KMS-11 (cell line): ENCODE measurements at regions not wholly inside any gene's neighbourhood (a gene's known extent, or its start where the extent isn't known, plus 50 kb on each side); places are given as distances from the start of the nearest gene placed in this dataset.

Experiments
- H2AFZ ChIP-seq: fragments of 200-600 bp; sonication (generic); 2 replicates; pipeline ENCODE4 v1.6.1; 2016; ENCODE audit warnings: antibody characterized with exemption, mixed run types, low read depth
- H3K27ac ChIP-seq: fragments of 200-600 bp; sonication (generic); 2 replicates; pipeline ENCODE4 v1.6.1; 2016; ENCODE audit warnings: mild to moderate bottlenecking, mixed run types
- H3K27me3 ChIP-seq: fragments of 200-600 bp; sonication (generic); 2 replicates; pipeline ENCODE4 v1.6.1; 2017; ENCODE audit warnings: mild to moderate bottlenecking, low read depth, mixed run types, moderate library complexity; ENCODE audit not compliant: insufficient read depth
- H3K36me3 ChIP-seq: fragments of 200-600 bp; sonication (generic); 2 replicates; pipeline ENCODE4 v1.6.1; 2017; ENCODE audit warnings: mild to moderate bottlenecking, mixed run types; ENCODE audit not compliant: insufficient read depth
- H3K4me1 ChIP-seq: fragments of 200-600 bp; sonication (generic); 2 replicates; pipeline ENCODE4 v1.6.1; 2016; ENCODE audit warnings: mild to moderate bottlenecking, low read depth, mixed run types; ENCODE audit not compliant: poor library complexity, severe bottlenecking
- H3K4me2 ChIP-seq: fragments of 200-600 bp; sonication (generic); 2 replicates; pipeline ENCODE4 v1.7.0; 2016; ENCODE audit warnings: mild to moderate bottlenecking, mixed run types
- H3K4me3 ChIP-seq: fragments of 200-600 bp; sonication (generic); IDR thresholded peaks from 2 replicates; pipeline ENCODE4 v1.6.1; 2017; ENCODE audit warnings: low read depth, low read length, mixed read lengths; ENCODE audit not compliant: insufficient read depth
- H3K79me2 ChIP-seq: fragments of 200-600 bp; sonication (generic); 2 replicates; pipeline ENCODE4 v1.6.1; 2016; ENCODE audit warnings: low read depth, mixed run types; ENCODE audit not compliant: insufficient read depth
- H3K9ac ChIP-seq: fragments of 200-600 bp; sonication (generic); 2 replicates; pipeline ENCODE4 v1.6.1; 2016; ENCODE audit warnings: mild to moderate bottlenecking, mixed run types
- H4K20me1 ChIP-seq: fragments of 200-600 bp; sonication (generic); 2 replicates; pipeline ENCODE4 v1.6.1; 2016; ENCODE audit warnings: mild to moderate bottlenecking, mixed run types; ENCODE audit not compliant: insufficient read depth
- TF ChIP-seq, protein P1 (sequence below): fragments of 200-600 bp; sonication (generic); conservative IDR thresholded peaks from 2 replicates; pipeline ENCODE4 v1.6.1; 2017; ENCODE audit warnings: low read depth, mild to moderate bottlenecking, antibody characterized with exemption, low read length, moderate library complexity, mixed read lengths

DNA sequence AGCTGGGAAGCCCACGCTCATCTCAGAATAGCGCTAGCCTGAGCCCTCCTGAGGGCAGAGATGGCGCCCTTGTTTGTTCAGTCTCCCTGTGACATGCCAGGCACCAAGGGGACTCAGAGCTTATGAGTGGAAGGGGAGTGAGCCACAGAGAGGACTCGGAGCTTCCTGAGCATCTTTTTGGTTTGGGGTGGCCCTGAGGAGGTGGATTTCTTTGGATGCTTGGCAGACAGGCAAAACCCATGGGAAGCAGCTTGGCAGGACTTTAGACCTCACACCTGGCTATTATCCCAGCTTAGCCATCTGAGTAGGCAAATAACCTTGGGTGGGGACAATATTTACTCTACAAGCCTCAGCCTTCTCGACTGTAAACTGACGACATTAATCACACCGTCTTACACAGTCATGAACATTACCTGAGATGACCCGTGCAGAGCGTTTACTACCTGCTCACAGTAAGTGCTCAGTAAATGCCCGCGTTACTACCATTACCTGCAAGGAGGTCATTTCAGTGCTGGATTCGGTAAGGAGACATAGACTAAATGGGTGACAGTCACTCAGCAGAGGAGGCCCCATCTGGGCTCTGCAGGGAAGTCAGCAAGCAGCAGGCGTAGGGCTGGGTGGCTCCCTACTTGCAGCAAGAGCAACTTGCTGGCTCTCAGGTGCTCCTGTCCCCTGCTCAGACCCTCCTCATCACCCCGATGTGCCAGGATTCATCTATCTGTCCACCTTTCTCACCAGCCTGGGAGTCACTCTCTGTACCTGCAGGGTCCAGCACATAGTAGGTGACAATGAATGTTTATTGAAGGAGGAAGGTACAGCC lies 54.9 kb downstream of the KLHDC7A start:
- no peak overlapping the region for H3K9ac ChIP-seq
- no peak overlapping the region for H3K4me3 ChIP-seq
- no peaks in the 10 kb centered on the region for H3K4me1 ChIP-seq
- H3K36me3 ChIP-seq = no peaks in the 10 kb centered on the region
- no peak overlapping the region for H3K27ac ChIP-seq
- H3K4me2 ChIP-seq = no peak overlapping the region
- peaks cover 2% of the 10 kb centered on the region; the same call in 1 of the 2 replicates for H3K27me3 ChIP-seq
- H3K79me2 ChIP-seq = no peaks in the 10 kb centered on the region
- H4K20me1 ChIP-seq = no peaks in the 10 kb centered on the region
- TF ChIP-seq, protein P1, sequence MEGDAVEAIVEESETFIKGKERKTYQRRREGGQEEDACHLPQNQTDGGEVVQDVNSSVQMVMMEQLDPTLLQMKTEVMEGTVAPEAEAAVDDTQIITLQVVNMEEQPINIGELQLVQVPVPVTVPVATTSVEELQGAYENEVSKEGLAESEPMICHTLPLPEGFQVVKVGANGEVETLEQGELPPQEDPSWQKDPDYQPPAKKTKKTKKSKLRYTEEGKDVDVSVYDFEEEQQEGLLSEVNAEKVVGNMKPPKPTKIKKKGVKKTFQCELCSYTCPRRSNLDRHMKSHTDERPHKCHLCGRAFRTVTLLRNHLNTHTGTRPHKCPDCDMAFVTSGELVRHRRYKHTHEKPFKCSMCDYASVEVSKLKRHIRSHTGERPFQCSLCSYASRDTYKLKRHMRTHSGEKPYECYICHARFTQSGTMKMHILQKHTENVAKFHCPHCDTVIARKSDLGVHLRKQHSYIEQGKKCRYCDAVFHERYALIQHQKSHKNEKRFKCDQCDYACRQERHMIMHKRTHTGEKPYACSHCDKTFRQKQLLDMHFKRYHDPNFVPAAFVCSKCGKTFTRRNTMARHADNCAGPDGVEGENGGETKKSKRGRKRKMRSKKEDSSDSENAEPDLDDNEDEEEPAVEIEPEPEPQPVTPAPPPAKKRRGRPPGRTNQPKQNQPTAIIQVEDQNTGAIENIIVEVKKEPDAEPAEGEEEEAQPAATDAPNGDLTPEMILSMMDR = no peak
- no peak overlapping the region for H2AFZ ChIP-seq

DNA sequence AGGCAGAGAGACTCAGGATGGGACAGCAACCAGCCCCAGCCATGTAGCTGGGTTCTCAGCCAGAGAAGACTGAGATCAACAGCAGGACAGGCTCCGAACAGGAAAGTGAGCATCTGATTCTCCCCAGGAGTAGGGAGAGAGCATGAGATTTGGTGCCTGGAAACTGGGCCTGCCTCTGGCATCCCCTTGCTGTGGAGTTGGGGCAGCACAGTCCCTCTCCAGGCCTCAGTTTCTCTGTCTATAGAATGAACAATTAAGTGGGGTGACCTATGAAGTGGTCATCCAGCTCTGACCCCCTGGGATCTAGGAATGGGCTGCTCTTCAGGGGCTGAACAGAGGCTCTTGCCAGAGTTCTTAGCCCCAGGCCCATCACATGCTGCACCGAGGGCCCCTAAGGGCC lies 55.6 kb downstream of the KLHDC7A start:
- Histone ChIP-seq H3K9ac (no peak overlapping the region), H3K4me3 (no peak overlapping the region), H3K36me3 (no peaks in the 10 kb centered on the region), H3K4me2 (no peak overlapping the region), H3K4me1 (no peaks in the 10 kb centered on the region), H3K27ac (no peak overlapping the region), H3K79me2 (no peaks in the 10 kb centered on the region), H3K27me3 (peaks cover 2% of the 10 kb centered on the region; the same call in 1 of the 2 replicates), H4K20me1 (no peaks in the 10 kb centered on the region), H2AFZ (no peak overlapping the region)
- TF ChIP-seq, protein P1 = no peak

- no peak overlapping the region for H3K4me2 ChIP-seq
- no peaks in the 10 kb centered on the region for H3K79me2 ChIP-seq
- TF ChIP-seq, protein P1 = no peak
- H3K27ac ChIP-seq = no peak overlapping the region
- no peaks in the 10 kb centered on the region for H3K36me3 ChIP-seq
- H3K4me1 ChIP-seq = no peaks in the 10 kb centered on the region
- no peak overlapping the region for H3K4me3 ChIP-seq
- no peak overlapping the region for H2AFZ ChIP-seq
- H3K9ac ChIP-seq = no peak overlapping the region
- H4K20me1 ChIP-seq = no peaks in the 10 kb centered on the region
- H3K27me3 ChIP-seq = peaks cover 3% of the 10 kb centered on the region; the same call in 1 of the 2 replicates
Measured at GRCh38 chr1:18536915-18537314, 56.2 kb downstream of the KLHDC7A start.

DNA sequence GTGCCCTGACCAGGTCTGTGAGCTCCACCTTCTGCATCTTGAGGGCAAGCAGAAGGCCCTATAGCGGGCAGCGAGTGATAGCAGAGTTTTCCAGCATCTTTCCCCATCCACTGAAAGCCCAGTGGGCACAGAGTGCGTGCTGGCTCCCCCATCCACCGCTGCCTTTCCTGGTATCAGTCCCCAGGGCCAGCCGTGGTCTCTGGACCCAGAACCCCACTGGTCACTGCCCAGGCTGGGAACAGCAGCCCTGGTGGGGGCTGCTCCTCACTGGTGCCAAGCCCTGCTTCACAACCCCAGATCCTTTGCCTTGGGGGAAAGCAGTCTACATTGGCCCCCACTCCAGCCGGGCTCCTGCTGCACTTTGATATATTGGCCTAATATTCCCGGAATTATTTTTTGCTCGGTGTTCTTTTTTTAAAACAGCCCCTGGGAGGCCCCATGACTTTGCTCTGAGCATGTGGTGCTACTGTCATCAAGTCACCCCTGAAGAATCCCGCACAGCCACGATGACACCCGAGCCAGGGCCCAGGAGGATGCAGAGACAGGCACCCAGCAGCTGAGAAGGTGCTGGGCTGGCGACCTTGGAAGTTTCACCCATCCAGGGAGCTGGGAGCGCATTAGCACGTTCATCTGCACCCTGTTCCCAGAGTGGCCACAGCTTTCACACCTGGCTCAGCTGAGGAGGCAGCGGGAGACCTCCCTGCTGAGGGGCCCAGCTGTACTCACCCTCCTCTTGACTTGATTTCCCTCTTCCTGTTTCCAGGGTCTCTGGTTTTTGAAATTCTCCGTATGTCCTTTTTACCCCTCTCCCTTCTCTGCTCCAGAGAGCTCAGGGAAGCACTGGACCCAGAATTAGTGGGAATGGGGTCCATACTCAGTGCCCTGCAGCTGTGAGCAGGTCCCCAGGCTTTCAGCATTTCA lies 56.9 kb downstream of the KLHDC7A start:
- no peak overlapping the region for H3K27ac ChIP-seq
- H3K27me3 ChIP-seq = peaks cover 4% of the 10 kb centered on the region; the same call in 1 of the 2 replicates
- no peaks in the 10 kb centered on the region for H3K36me3 ChIP-seq
- H4K20me1 ChIP-seq = no peaks in the 10 kb centered on the region
- no peak overlapping the region for H3K4me2 ChIP-seq
- TF ChIP-seq, protein P1 = no peak
- H2AFZ ChIP-seq = no peak overlapping the region
- no peak overlapping the region for H3K4me3 ChIP-seq
- no peaks in the 10 kb centered on the region for H3K4me1 ChIP-seq
- H3K9ac ChIP-seq = no peak overlapping the region
- H3K79me2 ChIP-seq = no peaks in the 10 kb centered on the region
